Adrenal gland (tissue), 9 donors: ENCODE measurements at regions not wholly inside any gene's neighbourhood (a gene's known extent, or its start where the extent isn't known, plus 50 kb on each side); places are given as distances from the start of the nearest gene placed in this dataset.

Experiments
- DNase-seq, 7 donors: peaks; one replicate each; pipeline ENCODE4 v3.0.0-alpha.2; 2019 to 2020
- H3K27ac ChIP-seq, 5 donors: fragments of 200-600 bp; sonication (generic) in 4 of 5; 1 replicate in 3 of 5; 2 replicates in 2 of 5; pipeline versions ENCODE4 v1.5.1 to v1.8.0; 2016 to 2020; ENCODE audit warnings: mild to moderate bottlenecking in 1 of 5
- H3K27me3 ChIP-seq: fragments of 200-600 bp; 2 replicates; pipeline ENCODE4 v1.8.0; 2021
- H3K36me3 ChIP-seq, 2 donors: fragments of 200-600 bp; replicated peaks in 1 of 2; 1 replicate in 1 of 2; 2 replicates in 1 of 2; pipeline versions ENCODE4 v1.5.1 to v1.8.0; 2018 to 2022
- H3K4me1 ChIP-seq, 2 donors: fragments of 200-600 bp; replicated peaks in 1 of 2; 1 replicate in 1 of 2; 2 replicates in 1 of 2; pipeline versions ENCODE4 v1.5.1 to v1.8.0; 2018 to 2021
- H3K4me3 ChIP-seq, 4 donors: fragments of 200-600 bp; sonication (generic) in 3 of 4; one replicate each; pipeline ENCODE4 v1.5.1; 2016 to 2018
- H3K9me3 ChIP-seq, 3 donors: fragments of 200-600 bp; sonication (generic) in 1 of 3; replicated peaks in 1 of 3; 1 replicate in 2 of 3; 2 replicates in 1 of 3; pipeline versions ENCODE4 v1.5.1 to v1.8.0; 2016 to 2021
- POLR2A ChIP-seq, 2 donors: fragments of 450-650 bp; IDR thresholded peaks; one replicate each; pipeline ENCODE4 v1.6.1; 2017; ENCODE audit warnings: antibody characterized with exemption in 2 of 2, mild to moderate bottlenecking in 2 of 2, moderate library complexity in 1 of 2
- WGBS, 4 donors: extraction: QIAGEN DNeasy Blood & Tissue Kit in 2 of 4; methylation state at CpG; one replicate each; pipeline versions ENCODE4 v1.1.5 to v1.1.7; 2013 to 2017; 5-methylcytosine and 5-hydroxymethylcytosine counted together
- intact Hi-C, 2 donors: fragments of 100-400 bp; cut with DNase I; formaldehyde crosslinking; loops; one replicate each; pipeline versions ENCODE4 v1.14.1 to v1.15.0; 2022 to 2023
- TF ChIP-seq, protein P1 (sequence below), 6 experiments: fragments of 450-650 bp in 4 of 6; fragments of 200-600 bp in 2 of 6; sonication (generic) in 1 of 6; IDR thresholded peaks; 1 replicate in 5 of 6; 2 replicates in 1 of 6; pipeline versions ENCODE4 v1.5.1 to v1.8.0; 2016 to 2021; ENCODE audit warnings: antibody characterized with exemption in 6 of 6, mild to moderate bottlenecking in 2 of 6, moderate library complexity in 1 of 6
- donor health status: healthy with polysubstance abuse.
- donor health status: Bipolar disorder and iron deficiency.
- donor health status: DM: yes; HTN: yes; CAD: no.
- donor health status: DM: no; HTN: no; CAD: no.
- donor health status: DM: no; HTN: no; CAD: no.

DNA sequence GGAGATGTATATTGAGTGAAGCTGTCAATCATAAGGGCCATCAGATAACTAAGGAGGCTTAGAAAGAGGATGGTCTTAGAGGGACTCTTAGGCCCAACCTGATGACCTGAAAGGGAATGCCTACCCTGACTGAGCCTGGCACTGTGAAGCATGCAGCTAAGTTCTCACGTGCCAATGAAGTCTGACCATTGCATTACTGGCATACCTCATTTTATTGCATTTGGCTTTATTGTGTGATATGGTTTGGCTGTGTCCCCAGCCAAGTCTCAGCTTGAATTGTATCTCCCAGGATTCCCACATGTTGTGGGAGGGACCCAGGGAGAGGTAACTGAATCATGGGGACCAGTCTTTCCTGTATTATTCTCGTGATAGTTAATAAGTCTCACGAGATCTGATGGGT lies 421.6 kb upstream of the SGCD start:
- DNase-seq, result no peak
- Histone ChIP-seq H3K36me3 (no peaks in the 10 kb centered on the region), H3K4me1 (no peaks in the 10 kb centered on the region), H3K4me3 (no peak overlapping the region), H3K27ac (no peak overlapping the region), H3K27me3 (no peaks in the 10 kb centered on the region), H3K9me3 (no peaks in the 10 kb centered on the region)
- intact Hi-C loops, result no loop called here
- TF ChIP-seq, protein P1, sequence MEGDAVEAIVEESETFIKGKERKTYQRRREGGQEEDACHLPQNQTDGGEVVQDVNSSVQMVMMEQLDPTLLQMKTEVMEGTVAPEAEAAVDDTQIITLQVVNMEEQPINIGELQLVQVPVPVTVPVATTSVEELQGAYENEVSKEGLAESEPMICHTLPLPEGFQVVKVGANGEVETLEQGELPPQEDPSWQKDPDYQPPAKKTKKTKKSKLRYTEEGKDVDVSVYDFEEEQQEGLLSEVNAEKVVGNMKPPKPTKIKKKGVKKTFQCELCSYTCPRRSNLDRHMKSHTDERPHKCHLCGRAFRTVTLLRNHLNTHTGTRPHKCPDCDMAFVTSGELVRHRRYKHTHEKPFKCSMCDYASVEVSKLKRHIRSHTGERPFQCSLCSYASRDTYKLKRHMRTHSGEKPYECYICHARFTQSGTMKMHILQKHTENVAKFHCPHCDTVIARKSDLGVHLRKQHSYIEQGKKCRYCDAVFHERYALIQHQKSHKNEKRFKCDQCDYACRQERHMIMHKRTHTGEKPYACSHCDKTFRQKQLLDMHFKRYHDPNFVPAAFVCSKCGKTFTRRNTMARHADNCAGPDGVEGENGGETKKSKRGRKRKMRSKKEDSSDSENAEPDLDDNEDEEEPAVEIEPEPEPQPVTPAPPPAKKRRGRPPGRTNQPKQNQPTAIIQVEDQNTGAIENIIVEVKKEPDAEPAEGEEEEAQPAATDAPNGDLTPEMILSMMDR (IDR thresholded peaks at IDR 0.05), result no peak
- no peak for TF ChIP-seq POLR2A (IDR thresholded peaks at IDR 0.05)
- WGBS, 4 donors, result 70 to 84% (median 81%) methylated on average over 3 of the region's 3 CpGs

DNA sequence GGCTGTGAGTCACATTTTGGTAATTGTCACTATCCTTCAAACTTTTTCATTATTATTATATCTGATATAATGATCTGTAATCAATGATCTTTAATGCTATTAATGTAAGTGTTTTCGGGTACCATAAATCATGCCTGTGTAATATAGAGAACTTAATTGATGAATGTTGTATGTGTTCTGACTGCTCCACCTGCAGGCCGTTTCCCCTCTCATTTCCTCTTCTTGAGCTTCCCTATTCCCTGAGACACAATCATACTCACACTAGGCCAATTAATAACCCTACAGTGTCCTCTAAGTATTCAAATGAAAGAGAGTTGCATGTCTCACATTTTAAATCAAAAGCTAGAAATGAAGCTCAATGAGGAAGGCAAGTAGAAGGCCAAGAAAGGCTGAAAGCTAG lies 420.9 kb upstream of the SGCD start:
- H3K27me3 ChIP-seq, result no peaks in the 10 kb centered on the region
- H3K36me3 ChIP-seq, result no peaks in the 10 kb centered on the region
- DNase-seq, result no peak
- no peak overlapping the region for H3K4me3 ChIP-seq
- H3K4me1 ChIP-seq, result no peaks in the 10 kb centered on the region
- H3K27ac ChIP-seq, result no peak overlapping the region
- TF ChIP-seq POLR2A (IDR thresholded peaks at IDR 0.05), result no peak
- TF ChIP-seq, protein P1 (IDR thresholded peaks at IDR 0.05), result no peak
- WGBS, 4 donors, result 49 to 58% (median 54%) methylated on average over 2 of the region's 2 CpGs
- no peaks in the 10 kb centered on the region for H3K9me3 ChIP-seq
- intact Hi-C loops, result no loop called here

DNA sequence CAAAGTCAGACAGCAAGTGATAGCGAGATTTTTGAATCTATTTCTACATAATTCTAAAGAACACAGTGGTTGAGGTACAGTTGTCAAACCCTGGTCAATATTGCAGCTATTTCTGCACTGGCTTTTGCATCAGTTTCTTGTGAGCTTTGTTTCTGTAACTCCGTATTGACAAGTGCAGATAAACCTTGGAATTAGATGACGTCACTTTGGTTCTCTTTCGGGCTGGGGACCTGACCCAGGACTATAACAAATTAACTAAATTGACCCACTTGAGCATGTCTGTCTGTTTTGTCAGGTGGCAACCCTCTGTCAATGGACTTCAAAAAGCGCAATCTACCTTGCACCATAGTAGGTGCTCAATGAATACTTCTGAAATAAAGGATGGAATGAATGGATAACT lies 418.4 kb upstream of the SGCD start:
- Histone ChIP-seq H3K27me3 (no peaks in the 10 kb centered on the region), H3K9me3 (no peaks in the 10 kb centered on the region), H3K4me3 (no peak overlapping the region), H3K36me3 (no peaks in the 10 kb centered on the region), H3K27ac (no peak overlapping the region), H3K4me1 (no peaks in the 10 kb centered on the region)
- WGBS, 4 donors, result 76 to 88% (median 83%) methylated on average over 5 of the region's 5 CpGs
- no peak for DNase-seq
- intact Hi-C loops, result no loop called here
- TF ChIP-seq, protein P1 (IDR thresholded peaks at IDR 0.05), result no peak
- TF ChIP-seq POLR2A (IDR thresholded peaks at IDR 0.05), result no peak

DNA sequence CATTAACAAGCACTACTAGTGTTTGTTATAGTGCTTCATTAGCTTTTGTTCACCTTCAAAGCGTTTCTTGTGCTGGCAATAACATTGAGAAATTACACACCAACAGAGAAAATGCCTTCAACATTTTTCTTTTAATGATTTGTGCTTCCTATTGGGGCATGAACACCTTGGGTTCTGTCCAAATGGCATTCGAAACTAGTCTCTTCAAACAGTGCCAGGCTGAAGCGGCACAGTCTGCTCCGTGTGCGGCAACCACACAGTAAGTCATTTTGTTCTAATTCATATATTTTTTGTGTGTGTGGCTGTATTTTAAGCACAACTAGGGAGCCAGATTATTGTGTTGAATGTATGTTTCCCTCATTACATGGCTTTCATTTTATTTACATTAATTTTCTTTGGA lies 414.7 kb upstream of the SGCD start:
- DNase-seq, result no peak
- TF ChIP-seq, protein P1 (IDR thresholded peaks at IDR 0.05), result no peak
- TF ChIP-seq POLR2A (IDR thresholded peaks at IDR 0.05), result no peak
- no peaks in the 10 kb centered on the region for H3K36me3 ChIP-seq
- intact Hi-C loops, result no loop called here
- H3K9me3 ChIP-seq, result no peaks in the 10 kb centered on the region
- H3K27ac ChIP-seq, result no peak overlapping the region
- H3K4me3 ChIP-seq, result no peak overlapping the region
- WGBS, 4 donors, result 81 to 89% (median 84%) methylated on average over 5 of the region's 5 CpGs
- no peaks in the 10 kb centered on the region for H3K27me3 ChIP-seq
- no peaks in the 10 kb centered on the region for H3K4me1 ChIP-seq
